Stimulated activated naive CD8-positive, alpha-beta T cell treated with anti-CD3 and anti-CD28 coated beads, Interleukin-15, Interleukin-2, amounts not matched to agents 100 U/mL and 50 U/mL, for 24 hours (primary cell): ENCODE measurements at regions not wholly inside any gene's neighbourhood (a gene's known extent, or its start where the extent isn't known, plus 50 kb on each side); places are given as distances from the start of the nearest gene placed in this dataset.
"Not testable (repeated sequence)": the region's sequence is repeated elsewhere in the genome, so short reads cannot be mapped to it uniquely, and the experiment has no call there.

Experiments
- ATAC-seq: fragments of 150-1000 bp; cut with Tn5 transposase; one replicate; pipeline ENCODE4 v1.10.0; 2021
- DNase-seq: peaks from one replicate; pipeline ENCODE4 v3.0.0; 2021

DNA sequence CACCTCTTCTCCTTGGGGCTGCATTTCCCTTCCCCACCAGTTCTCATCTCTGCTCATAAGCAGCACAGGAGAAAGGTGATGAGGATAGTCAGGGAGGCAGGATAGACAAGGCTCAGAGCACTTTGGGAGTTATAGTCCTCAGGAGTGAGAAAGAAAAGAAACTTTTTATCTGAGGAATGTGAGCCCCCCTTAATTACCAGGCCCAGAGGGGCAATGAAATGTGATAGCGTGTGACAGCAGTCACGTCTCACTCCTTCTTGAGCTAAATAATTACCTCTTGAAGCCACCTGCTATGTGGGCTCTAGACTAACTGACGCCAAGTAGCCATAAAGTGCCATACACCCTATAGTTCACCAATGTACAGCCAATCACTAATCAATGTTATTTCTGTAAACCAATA is 105.8 kb downstream of the SPP2 start:
- DNase-seq (no peak), ATAC-seq (no peak)

DNA sequence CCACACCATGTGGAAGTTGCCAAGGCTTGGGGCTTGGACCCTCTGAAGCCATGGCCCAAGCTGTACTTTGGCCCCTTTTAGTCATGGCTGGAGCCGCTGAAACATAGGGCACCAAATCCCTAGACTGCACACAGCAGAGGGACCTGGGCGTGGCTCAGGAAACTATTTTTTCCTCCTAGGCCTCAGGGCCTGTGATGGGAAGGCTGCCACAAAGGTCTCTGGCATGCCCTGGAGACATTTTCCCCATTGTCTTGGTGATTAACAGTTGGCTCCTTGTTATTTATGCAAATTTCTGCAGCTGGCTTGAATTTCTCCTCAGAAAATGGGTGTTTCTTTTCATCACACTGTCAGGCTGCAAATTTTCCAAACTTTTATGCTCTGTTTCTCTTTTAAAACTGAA is 102.3 kb downstream of the SPP2 start:
- ATAC-seq, DNase-seq: not testable (repeated sequence)

DNA sequence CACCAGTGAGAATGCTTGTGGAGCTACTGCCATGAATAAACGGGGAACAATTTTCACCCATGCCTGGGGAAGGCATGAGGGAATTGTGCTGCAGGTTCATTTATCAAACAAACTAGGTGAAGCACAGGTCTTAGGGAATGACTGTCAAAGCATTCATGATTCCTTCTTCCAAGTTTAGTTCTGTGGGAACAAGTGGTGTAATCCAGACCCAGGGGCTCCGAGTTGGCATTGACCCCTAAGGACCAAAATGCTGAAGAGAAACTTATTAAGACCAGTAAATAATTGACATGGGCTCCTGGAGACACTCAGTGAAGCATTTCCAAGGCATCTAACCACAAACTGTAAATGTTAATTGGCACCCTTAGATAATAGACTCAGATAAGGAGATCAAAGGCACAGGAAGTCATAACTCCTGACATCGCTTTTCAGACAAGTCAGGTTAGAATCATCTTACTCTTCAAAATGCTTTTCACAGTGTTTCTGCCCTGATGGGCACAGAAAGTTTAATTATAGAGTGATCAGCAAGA is 96.9 kb downstream of the SPP2 start:
- ATAC-seq (no peak), DNase-seq (no peak)

DNA sequence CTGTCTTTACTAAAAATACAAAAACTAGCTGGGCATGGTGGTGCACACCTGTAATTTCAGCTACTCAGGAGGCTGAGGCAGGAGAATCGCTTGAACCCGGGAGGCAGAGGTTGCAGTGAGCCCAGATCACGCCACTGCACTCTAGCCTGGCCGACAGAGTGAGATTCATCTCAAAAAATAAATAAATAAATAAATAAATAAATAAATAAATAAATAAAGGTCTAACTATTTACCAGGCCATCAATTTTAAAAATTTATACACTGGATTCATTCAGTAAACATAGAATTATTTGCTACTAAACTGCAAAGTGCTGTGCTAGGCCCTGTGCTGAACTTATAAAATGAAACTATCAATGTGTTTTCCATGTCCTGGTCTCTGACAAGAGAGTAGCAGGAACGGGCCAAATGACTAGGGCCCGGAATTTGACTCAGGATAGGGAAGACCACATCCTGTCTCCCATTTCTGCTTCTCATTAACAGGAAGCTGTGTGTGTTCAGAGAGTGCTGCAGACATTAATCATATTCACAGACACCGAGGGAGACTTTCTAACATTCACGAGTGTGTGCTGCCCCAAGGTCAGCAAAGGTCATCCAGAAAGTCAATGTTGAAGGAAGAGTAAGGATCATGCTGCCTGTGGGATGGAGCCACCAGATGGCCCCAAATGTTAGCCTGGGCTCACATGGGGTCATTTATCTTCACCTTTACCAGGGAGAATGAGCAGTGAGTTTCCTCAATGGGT is 95.8 kb downstream of the SPP2 start:
- ATAC-seq (no peak), DNase-seq (no peak)

DNA sequence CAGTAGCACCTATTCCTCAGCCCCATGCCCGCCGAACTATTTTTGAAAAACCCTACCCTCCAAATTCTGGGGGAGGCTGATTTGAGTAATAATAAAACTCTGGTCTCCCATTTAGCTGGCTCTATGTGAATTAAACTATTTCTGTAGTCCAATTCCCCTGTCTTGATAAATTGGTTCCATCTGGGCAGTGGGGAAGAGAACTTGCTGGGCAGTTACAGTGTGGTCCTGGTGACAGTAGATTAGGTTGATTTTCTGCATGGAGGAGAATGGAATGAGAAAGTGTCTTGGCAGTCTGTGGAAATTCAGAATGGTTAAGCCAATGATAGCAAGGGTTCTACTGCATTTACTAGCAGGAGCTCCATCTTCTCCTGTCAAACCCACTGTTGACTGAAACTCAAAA is 95.0 kb downstream of the SPP2 start:
- ATAC-seq = no peak
- no peak for DNase-seq

DNA sequence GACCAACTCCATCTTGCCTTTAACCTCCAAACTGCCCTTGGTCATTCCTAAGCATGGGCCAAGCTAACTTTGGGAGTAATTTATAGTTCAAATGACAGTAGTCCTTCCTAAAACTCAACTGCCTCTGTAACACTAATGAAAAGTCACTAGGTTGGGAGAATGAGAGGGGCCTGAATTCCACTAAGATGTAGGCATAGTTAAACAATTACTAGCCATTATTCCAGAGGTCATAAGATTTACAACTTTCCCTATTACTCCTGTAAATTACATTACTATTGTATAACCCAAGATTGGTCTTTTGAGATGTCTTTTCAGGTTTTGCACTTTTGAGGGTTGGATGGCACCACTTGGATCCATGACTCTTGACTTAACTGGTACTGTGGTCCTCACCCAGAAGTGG is 94.6 kb downstream of the SPP2 start:
- ATAC-seq (no peak), DNase-seq (no peak)

DNA sequence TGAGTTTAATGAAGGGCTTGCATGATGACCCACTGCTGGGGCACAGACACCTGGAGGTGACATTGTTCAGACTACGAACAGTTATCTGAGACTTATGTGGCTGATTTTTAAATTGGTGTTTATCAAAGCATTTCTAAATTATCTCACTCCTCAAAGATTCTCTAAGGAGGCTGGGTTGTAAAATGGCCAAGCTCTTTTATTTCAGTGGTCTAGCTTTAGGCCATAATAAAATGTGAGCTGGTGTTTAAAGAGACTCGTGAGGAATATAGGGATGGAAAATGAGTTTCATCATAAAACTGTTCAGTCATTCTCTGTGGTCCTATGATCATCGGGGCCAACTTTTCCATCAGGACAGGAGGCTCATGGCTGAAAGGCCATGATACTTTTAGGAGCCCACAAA is 93.4 kb downstream of the SPP2 start:
- DNase-seq = no peak

DNA sequence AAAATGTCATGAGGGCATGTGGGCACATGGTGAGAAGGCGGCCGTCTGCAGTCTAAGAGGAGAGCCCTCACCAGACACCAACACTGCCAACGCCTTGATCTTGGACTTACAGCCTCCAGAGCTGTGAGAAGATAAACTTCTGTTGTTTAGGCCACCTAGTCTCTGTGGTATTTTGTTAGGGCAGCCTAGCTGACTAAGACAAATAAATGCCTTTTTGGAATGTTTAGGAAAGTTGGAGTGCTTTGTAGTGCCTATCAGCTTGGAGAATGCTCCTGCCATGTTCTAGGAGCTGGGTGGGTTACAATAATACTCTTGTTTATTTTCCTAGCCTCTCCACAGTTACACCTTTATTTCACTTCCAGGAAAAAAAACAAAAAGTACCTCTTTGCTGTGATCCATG is 92.0 kb downstream of the SPP2 start:
- ATAC-seq (no peak), DNase-seq (no peak)

More for the DNA sequence above, 93.4 kb downstream of the SPP2 start:
- ATAC-seq = no peak

DNA sequence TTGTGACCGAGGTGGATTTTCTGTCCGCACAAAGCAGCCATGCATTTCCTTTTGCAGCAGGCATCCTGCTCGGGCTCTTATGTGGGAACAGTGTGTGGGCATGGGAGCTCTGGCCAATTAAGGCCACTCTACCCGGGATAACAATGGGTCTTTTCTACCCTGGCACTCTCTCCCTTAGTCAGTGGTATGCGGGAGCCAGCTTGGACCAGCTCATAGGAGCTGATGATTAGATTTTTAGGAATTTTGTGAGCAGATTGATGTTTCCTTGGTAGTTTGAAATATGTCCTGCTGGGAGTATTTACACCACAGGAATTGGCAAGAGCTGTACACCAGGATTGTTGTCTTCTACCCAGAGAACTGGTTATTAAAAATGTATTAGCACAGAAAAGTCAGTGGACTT is 89.3 kb downstream of the SPP2 start:
- no peak for DNase-seq
- no peak for ATAC-seq

DNA sequence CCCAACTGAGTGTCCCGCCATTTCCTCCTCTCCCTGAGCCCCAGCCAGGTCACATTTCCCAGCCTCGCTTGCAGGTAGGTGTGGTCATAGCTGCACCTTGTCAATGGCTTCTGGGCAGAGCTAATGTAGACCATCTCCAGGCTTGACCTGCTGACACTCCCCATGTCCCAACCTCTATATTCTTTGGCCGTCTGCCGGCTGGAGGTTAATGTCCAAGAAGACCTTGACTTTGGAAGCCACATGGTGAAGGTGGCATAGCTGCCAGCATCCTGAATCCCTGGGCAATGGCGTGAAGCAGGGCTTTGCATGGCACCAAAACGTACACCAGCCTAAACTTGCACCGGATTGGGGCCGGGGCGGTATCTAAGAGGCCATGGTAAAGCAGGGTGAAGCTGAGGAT is 88.3 kb downstream of the SPP2 start:
- no peak for DNase-seq
- no peak for ATAC-seq

DNA sequence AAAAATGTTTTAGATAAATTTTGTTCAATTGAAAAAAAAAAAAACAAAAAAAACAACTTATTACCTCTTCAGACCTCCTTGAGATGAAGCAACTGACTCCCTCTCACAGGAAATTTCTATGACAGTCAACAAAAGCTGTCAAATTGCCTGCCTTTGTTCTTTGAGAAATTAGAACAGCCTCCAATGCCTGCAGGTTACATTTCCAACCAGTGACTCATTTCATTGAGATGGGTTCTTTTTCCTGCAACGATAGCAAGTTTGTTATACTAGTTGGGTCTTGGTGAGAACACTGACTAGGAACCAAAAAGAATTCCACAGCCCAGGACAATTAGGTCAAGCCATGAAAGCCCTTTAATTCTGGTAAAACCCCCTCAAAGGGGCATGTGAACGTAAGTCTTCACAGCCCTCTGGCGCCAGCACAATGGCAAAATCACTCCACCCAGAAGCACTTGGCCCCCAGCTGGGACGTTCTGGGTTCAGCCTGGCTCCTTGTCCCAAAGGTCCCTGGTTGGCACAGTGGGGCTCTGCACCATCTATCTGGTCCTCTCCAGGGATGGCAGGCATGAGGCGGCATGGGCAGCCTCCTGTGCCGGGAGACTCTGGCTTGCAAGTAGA is 87.0 kb downstream of the SPP2 start:
- no peak for DNase-seq
- ATAC-seq = no peak

DNA sequence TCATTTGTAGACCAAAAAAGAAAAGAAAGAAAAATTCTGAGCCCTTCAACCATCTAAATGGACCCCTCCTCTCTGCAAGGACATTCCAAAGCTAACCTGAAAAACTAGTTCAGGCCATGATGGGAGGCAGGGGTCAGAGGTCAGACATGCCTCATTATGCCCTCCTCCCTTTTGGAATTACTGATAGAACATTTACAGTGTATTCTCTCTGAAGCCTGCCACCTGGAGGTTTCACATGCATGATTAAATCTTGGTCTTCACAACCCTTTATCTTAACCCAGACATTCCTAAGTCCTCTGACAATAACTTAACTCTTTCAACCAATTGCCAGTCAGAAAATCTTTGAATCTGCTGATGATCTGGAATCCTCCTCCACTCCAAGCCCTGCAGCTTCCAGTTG is 86.0 kb downstream of the SPP2 start:
- DNase-seq (no peak), ATAC-seq (peak; percentile 37)

DNA sequence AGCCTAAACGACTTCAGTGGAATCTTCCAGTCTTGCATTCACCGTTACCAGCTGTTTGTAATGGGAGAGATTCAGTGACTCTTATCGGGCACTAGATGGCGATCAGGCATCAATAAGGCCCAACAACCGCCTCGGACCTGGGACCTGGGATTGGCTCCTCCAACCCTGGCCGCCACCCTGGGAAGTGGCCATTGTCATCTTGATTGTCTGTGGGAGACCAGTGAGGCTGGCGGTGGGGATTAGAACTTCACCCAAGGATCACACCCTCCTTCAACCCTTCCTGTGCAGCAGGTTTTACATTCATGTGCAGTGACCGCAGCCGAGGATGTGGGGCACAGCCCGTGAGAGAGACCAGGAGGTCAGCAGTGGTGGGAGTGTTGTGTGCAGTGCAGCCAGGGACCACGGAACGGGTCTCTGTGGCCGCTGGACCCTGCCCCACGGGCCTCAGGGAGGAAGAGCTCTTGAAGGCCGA is 85.3 kb downstream of the SPP2 start:
- ATAC-seq (peak; percentile 86), DNase-seq (peak; percentile 65)

DNA sequence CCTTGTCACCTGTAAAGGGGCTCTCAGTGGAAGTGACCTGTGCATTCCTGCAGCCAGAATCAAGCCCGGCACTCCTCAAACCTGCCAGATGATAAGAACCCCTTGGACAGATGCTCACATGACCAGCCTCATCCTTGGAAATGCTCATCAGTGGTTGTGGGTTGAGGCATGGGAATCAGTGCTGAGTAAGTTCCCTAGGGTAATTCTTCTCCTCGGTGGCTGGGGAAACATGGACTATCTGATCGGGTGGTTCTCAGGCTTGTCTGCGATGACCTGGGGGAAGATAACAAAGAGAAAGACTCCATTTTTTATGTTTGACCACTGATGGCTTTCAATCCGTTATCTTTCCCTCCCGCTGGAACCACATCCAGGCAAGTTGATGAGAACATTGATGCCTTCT is 84.0 kb downstream of the SPP2 start:
- no peak for ATAC-seq
- no peak for DNase-seq

DNA sequence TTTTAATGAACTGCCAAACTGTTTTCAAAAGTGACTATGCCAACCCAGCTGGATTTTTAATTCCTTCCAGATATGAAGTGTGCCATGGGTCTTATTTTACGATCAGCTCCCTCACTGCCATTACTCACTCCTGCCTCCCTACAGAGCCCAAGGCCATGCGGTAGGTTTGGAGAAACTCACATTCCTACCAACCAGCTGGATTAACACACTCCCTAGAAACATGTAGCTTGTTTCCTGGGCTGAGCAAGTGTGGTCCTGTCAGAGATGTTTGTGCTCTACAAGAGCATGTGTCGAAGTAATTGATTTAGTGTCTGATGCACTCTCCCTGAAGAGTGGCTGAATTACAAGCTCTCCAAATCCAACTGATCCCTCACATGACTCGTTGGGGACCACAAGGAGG is 82.5 kb downstream of the SPP2 start:
- ATAC-seq = no peak
- no peak for DNase-seq

DNA sequence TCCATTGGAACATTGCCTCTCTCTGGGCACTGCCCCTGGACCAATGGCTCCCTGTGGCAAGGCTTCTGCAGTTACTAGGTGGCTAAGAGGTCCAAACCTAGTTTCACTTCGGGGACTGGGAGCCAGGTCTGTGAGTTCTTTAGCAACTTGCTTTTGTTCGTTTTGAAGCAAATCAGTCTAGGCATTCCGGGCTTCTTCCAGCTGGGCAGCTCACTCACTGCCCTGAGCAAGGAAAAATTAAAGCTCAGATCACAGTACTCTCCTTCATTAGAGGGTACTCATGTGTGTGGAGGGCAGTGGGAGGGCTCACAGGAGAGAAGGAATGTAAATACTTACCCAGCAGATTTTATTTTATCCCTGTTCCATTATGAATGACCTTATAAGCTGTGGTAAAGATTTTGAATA is 80.3 kb downstream of the SPP2 start:
- ATAC-seq = no peak
- DNase-seq = no peak

DNA sequence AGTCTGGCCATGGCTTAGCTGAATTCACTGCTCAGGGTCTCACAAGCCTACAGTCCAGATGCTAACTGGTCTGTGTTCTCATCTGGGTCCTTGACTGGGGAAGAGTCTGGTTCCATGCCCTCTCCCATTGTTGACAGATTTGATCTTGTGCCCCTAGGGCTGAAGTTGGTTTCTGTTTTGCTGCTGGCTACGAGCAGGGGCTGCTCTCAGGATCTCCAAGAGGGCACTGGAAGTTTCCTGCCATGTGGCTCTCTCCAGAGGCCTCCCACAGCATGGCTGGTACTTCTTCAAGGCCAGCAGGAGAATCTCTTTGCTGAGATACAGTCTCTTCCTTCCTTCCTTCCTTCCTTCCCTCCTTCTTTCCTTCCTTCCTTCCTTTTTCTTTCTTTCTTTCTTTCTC is 78.1 kb downstream of the SPP2 start:
- ATAC-seq = no peak
- no peak for DNase-seq
